Testis (tissue), 2 donors: ENCODE measurements at regions not wholly inside any gene's neighbourhood (a gene's known extent, or its start where the extent isn't known, plus 50 kb on each side); places are given as distances from the start of the nearest gene placed in this dataset.

ENCODE experiments used
- DNase-seq: peaks from one replicate; pipeline ENCODE4 v3.0.0-alpha.2; 2019
- H3K27ac ChIP-seq, 2 donors: fragments of 200-600 bp; sonication (generic); one replicate each; pipeline ENCODE4 v1.5.1; 2019
- H3K27me3 ChIP-seq: fragments of 200-600 bp; sonication (generic); one replicate; pipeline ENCODE4 v1.5.1; 2019
- H3K36me3 ChIP-seq: fragments of 200-600 bp; sonication (generic); one replicate; pipeline ENCODE4 v1.5.1; 2017; ENCODE audit warnings: low read depth; ENCODE audit errors: missing control alignments
- H3K4me1 ChIP-seq: fragments of 200-600 bp; sonication (generic); one replicate; pipeline ENCODE4 v1.5.1; 2019
- H3K4me3 ChIP-seq, 2 donors: fragments of 200-600 bp; sonication (generic); one replicate each; pipeline ENCODE4 v1.5.1; 2017 to 2019
- H3K9me3 ChIP-seq: fragments of 200-600 bp; sonication (generic); one replicate; pipeline ENCODE4 v1.5.1; 2017
- CTCF ChIP-seq, 3 experiments: fragments of 450-650 bp in 2 of 3; fragments of 200-600 bp in 1 of 3; sonication (generic) in 1 of 3; IDR thresholded peaks; one replicate each; pipeline ENCODE4 v1.5.1; 2016 to 2019; ENCODE audit warnings: antibody characterized with exemption in 3 of 3, mild to moderate bottlenecking in 2 of 3, moderate library complexity in 1 of 3
- POLR2A ChIP-seq: fragments of 450-650 bp; IDR thresholded peaks from one replicate; pipeline ENCODE4 v1.6.1; 2017; ENCODE audit warnings: antibody characterized with exemption, mild to moderate bottlenecking, moderate library complexity
- WGBS, 2 donors: methylation state at CpG; one replicate each; pipeline ENCODE4 v1.1.5; 2018; 5-methylcytosine and 5-hydroxymethylcytosine counted together
- intact Hi-C: fragments of 100-400 bp; cut with DNase I; formaldehyde crosslinking; loops from one replicate; pipeline ENCODE4 v1.15.1; 2023; ENCODE audit warnings: low total_unique reads

GRCh38 chr11:39681428-39681827 lies 1778.0 kb downstream of the LRRC4C start:
- H3K9me3 ChIP-seq, result no peaks in the 10 kb centered on the region
- intact Hi-C loops, result no loop called here
- no peaks in the 10 kb centered on the region for H3K27me3 ChIP-seq
- 69 to 93% methylated on average over 2 of the region's 2 CpGs for WGBS, 2 donors
- H3K4me1 ChIP-seq, result no peaks in the 10 kb centered on the region
- TF ChIP-seq CTCF (IDR thresholded peaks at IDR 0.05) (no peak), POLR2A (no peak)
- H3K27ac ChIP-seq, result no peak overlapping the region
- H3K36me3 ChIP-seq, result no peaks in the 10 kb centered on the region
- DNase-seq, result no peak
- no peak overlapping the region for H3K4me3 ChIP-seq

- DNase-seq, result no peak
- TF ChIP-seq POLR2A (no peak), CTCF (IDR thresholded peaks at IDR 0.05) (no peak)
- H3K4me1 ChIP-seq, result no peaks in the 10 kb centered on the region
- 68 to 71% methylated on average over 1 of the region's 1 CpG for WGBS, 2 donors
- no peak overlapping the region for H3K4me3 ChIP-seq
- H3K27me3 ChIP-seq, result no peaks in the 10 kb centered on the region
- H3K9me3 ChIP-seq, result no peaks in the 10 kb centered on the region
- no peak overlapping the region for H3K27ac ChIP-seq
- intact Hi-C loops, result no loop called here
- no peaks in the 10 kb centered on the region for H3K36me3 ChIP-seq
Observed at GRCh38 chr11:39678996-39679395, 1780.5 kb downstream of the LRRC4C start.

GRCh38 chr11:39675171-39675570 lies 1784.3 kb downstream of the LRRC4C start:
- no peaks in the 10 kb centered on the region for H3K4me1 ChIP-seq
- no peak for DNase-seq
- intact Hi-C loops, result no loop called here
- H3K27me3 ChIP-seq, result no peaks in the 10 kb centered on the region
- WGBS, 2 donors, result 88 to 89% methylated on average over 2 of the region's 2 CpGs
- no peak overlapping the region for H3K27ac ChIP-seq
- TF ChIP-seq POLR2A, result no peak
- TF ChIP-seq CTCF (IDR thresholded peaks at IDR 0.05), result no peak
- no peak overlapping the region for H3K4me3 ChIP-seq
- no peaks in the 10 kb centered on the region for H3K36me3 ChIP-seq
- no peaks in the 10 kb centered on the region for H3K9me3 ChIP-seq

- TF ChIP-seq CTCF (IDR thresholded peaks at IDR 0.05), result no peak
- intact Hi-C loops, result no loop called here
- WGBS, 2 donors, result 83 to 87% methylated on average over 2 of the region's 2 CpGs
- Histone ChIP-seq H3K4me1 (no peaks in the 10 kb centered on the region), H3K36me3 (no peaks in the 10 kb centered on the region), H3K27me3 (no peaks in the 10 kb centered on the region), H3K27ac (no peak overlapping the region), H3K4me3 (no peak overlapping the region), H3K9me3 (no peaks in the 10 kb centered on the region)
- no peak for DNase-seq
Observed at GRCh38 chr11:39674761-39675160, 1784.7 kb downstream of the LRRC4C start.

GRCh38 chr11:39674024-39674423 lies 1785.4 kb downstream of the LRRC4C start:
- no peak for DNase-seq
- H3K4me1 ChIP-seq, result no peaks in the 10 kb centered on the region
- intact Hi-C loops, result no loop called here
- no peak overlapping the region for H3K4me3 ChIP-seq
- WGBS, 2 donors, result 77 to 84% methylated on average over 3 of the region's 3 CpGs
- no peaks in the 10 kb centered on the region for H3K36me3 ChIP-seq
- TF ChIP-seq CTCF (IDR thresholded peaks at IDR 0.05) (no peak), POLR2A (no peak)
- H3K27me3 ChIP-seq, result no peaks in the 10 kb centered on the region
- H3K27ac ChIP-seq, result no peak overlapping the region
- H3K9me3 ChIP-seq, result no peaks in the 10 kb centered on the region
